ENCODE measurements at regions not wholly inside any gene's neighbourhood (a gene's known extent, or its start where the extent isn't known, plus 50 kb on each side); places are given as distances from the start of the nearest gene placed in this dataset.

DNA sequence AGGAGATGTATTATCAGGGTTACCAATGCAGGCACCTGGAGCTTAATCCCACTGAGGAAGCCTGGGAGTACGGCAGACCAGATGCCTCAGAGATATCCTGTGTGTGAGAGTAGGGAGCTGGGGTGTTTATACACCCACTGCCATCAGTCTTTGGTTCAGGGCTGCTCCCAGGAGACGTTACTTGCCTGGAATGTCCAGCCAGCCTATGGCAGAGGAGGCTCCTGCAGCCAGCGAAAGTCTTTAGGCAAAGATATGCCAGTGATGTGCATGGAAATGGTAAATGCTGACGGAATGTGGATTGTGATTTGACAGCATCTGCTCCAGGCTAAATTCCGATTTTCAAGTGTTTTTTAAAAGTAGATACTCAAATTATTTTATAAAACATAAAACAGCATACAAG, 282.0 kb downstream of the BTBD3 start:
- ATAC-seq (no peak), DNase-seq (no peak), FAIRE-seq (no peak)
- Histone ChIP-seq H3K36me3 (no peaks in the 10 kb centered on the region), H3K4me1 (no peaks in the 10 kb centered on the region), H3K27ac (no peak overlapping the region), H3K9me3 (no peaks in the 10 kb centered on the region), H3K27me3 (no peaks in the 10 kb centered on the region), H3K4me3 (no peak overlapping the region)
- intact Hi-C loops (cut with DNase I) = loop anchor here in 1 of 3 donors (10.0 kb wide), 1 partner anchor 185 kb away; no protein-coding TSS in a partner anchor
- WGBS, 2 donors = 79 to 82% methylated on average over 5 of the region's 5 CpGs
- TF ChIP-seq, protein P1, sequence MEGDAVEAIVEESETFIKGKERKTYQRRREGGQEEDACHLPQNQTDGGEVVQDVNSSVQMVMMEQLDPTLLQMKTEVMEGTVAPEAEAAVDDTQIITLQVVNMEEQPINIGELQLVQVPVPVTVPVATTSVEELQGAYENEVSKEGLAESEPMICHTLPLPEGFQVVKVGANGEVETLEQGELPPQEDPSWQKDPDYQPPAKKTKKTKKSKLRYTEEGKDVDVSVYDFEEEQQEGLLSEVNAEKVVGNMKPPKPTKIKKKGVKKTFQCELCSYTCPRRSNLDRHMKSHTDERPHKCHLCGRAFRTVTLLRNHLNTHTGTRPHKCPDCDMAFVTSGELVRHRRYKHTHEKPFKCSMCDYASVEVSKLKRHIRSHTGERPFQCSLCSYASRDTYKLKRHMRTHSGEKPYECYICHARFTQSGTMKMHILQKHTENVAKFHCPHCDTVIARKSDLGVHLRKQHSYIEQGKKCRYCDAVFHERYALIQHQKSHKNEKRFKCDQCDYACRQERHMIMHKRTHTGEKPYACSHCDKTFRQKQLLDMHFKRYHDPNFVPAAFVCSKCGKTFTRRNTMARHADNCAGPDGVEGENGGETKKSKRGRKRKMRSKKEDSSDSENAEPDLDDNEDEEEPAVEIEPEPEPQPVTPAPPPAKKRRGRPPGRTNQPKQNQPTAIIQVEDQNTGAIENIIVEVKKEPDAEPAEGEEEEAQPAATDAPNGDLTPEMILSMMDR (IDR thresholded peaks at IDR 0.05) = no peak

DNA sequence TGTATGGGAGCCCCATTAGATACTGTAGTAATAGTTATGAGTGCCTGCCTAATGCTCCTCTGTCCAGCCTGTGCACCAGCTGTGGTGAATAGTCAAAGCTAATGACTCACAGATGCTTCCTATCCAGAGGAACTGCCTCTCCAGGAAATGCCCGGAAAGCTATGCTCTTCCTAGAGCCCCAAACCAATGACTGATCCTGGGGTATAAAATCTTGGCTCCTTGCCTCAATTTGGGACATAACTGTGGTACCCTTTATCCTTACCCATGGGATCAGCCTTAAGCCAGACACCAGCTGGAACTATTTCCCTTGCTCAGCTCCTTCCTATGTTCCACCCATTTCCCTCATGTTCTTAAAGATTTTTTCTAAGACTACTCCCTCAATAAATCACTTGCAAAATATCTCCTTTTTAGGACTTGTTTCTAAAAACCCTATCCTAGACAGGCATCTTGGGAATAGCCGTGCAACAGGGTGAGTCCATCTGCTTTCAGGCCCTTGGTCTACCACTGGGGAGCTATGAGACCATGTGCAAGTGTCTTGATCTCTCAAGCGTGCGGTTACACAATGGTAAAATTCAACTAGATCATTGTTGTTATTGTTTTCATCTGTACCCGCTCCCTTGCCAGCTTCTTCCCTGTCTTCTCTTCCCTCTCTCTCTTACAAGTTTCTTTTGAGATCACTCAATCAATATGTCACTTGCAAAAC, 283.7 kb downstream of the BTBD3 start:
- no peaks in the 10 kb centered on the region for H3K27me3 ChIP-seq
- no peaks in the 10 kb centered on the region for H3K4me1 ChIP-seq
- no peaks in the 10 kb centered on the region for H3K36me3 ChIP-seq
- FAIRE-seq (no peak), ATAC-seq (no peak), DNase-seq (no peak)
- no peak overlapping the region for H3K4me3 ChIP-seq
- H3K27ac ChIP-seq = no peak overlapping the region
- intact Hi-C loops (cut with DNase I) = loop anchor here in 1 of 3 donors (10.0 kb wide), 1 partner anchor 187 kb away; no protein-coding TSS in a partner anchor
- WGBS, 2 donors = 89 to 92% methylated on average over 5 of the region's 5 CpGs
- no peaks in the 10 kb centered on the region for H3K9me3 ChIP-seq
- TF ChIP-seq, protein P1 (IDR thresholded peaks at IDR 0.05) = no peak

DNA sequence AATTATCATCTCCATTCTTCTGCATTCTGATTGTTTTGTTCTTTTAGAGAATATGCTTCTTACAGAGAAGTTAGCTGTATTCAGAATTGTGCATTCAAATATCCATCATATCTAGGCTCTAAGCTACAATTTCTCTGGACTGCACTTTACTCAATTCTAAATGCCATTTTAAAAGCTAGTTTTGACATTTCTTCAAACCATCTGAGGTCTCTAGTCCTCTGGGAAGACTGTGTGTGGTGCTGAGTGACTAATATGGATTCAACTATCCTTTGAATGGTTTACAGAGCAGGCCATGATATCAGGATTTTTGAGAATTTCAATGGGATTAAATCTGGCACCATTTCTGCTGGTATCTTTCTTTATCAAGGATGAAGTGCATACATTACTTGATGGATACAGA, 285.7 kb downstream of the BTBD3 start:
- Histone ChIP-seq H3K4me1 (no peaks in the 10 kb centered on the region), H3K36me3 (no peaks in the 10 kb centered on the region), H3K27ac (no peak overlapping the region), H3K9me3 (no peaks in the 10 kb centered on the region), H3K4me3 (no peak overlapping the region), H3K27me3 (no peaks in the 10 kb centered on the region)
- FAIRE-seq (no peak), ATAC-seq (no peak), DNase-seq (no peak)
- TF ChIP-seq, protein P1 (IDR thresholded peaks at IDR 0.05) = no peak
- intact Hi-C loops (cut with DNase I) = loop anchor here in 1 of 3 donors (10.0 kb wide), 1 partner anchor 189 kb away; no protein-coding TSS in a partner anchor

DNA sequence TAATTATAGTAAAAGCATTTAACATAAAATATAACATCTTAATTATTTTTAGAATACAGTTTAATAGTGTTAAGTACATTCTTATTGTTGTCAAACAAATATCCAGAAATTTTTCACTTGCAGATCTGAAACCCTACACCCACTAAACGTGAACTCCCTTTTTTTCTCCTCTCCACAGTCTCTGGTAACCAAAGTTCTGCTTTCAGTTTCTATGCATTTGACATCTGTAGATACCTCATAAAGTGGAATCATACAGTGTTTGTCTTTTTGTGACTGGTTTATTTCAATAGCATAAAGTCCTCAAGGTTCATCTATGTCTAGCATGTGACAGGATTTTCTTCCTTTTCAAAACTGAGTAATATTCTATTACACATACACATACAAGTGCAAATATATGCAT, 286.3 kb downstream of the BTBD3 start:
- no peak overlapping the region for H3K27ac ChIP-seq
- FAIRE-seq = no peak
- TF ChIP-seq, protein P1 (IDR thresholded peaks at IDR 0.05) = no peak
- H3K4me1 ChIP-seq = no peaks in the 10 kb centered on the region
- H3K4me3 ChIP-seq = no peak overlapping the region
- no peak for ATAC-seq
- no peak for DNase-seq
- no peaks in the 10 kb centered on the region for H3K36me3 ChIP-seq
- 76 to 77% methylated on average over 1 of the region's 1 CpG for WGBS, 2 donors
- H3K27me3 ChIP-seq = no peaks in the 10 kb centered on the region
- intact Hi-C loops (cut with DNase I) = loop anchor here in 1 of 3 donors (10.0 kb wide), 1 partner anchor 189 kb away; no protein-coding TSS in a partner anchor
- H3K9me3 ChIP-seq = no peaks in the 10 kb centered on the region

DNA sequence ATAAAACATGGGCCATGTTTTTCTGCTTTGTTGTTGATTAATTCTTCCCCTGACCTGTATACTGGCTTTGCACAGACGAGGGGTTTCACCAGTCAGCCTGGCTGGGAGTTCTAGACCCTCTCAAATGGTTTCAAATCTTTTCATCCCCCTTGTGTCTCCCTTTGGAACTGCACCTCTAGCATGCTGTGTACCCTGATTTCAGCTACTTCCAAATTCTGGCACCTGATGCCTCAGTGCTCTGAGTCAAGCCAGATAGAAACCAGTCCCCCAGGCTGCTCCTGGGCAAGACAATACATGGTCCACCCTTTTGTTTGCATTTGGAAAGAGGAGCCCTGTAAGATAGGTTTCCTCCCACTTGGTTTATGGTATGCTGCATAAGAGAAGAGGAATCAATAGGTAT, 290.2 kb downstream of the BTBD3 start:
- FAIRE-seq (no peak), DNase-seq (peak in 3 of 6 donors; percentile 12 to 51 (median 22)), ATAC-seq (peak in 3 of 4 donors; percentile 64 to 81 (median 80))
- intact Hi-C loops (cut with DNase I) = loop anchor here in 1 of 3 donors (10.0 kb wide), 1 partner anchor 193 kb away; no protein-coding TSS in a partner anchor
- Histone ChIP-seq H3K9me3 (no peaks in the 10 kb centered on the region), H3K4me1 (no peaks in the 10 kb centered on the region), H3K36me3 (no peaks in the 10 kb centered on the region), H3K27ac (no peak overlapping the region), H3K27me3 (no peaks in the 10 kb centered on the region), H3K4me3 (no peak overlapping the region)
- 4 to 12% methylated on average over 1 of the region's 1 CpG for WGBS, 2 donors
- TF ChIP-seq, protein P1 (IDR thresholded peaks at IDR 0.05) = peak; percentile 45 to 63 (median 58)
